HepG2 (cell line): ENCODE measurements at regions not wholly inside any gene's neighbourhood (a gene's known extent, or its start where the extent isn't known, plus 50 kb on each side); places are given as distances from the start of the nearest gene placed in this dataset.

Source experiments
- ARNTL ChIP-seq: sonication (generic); formaldehyde crosslinking; IDR thresholded peaks from 2 replicates; pipeline ENCODE4 v1.4.0; 2020; ENCODE audit warnings: mild to moderate bottlenecking, missing genetic modification reagents
- CCAR2 ChIP-seq: fragments of 200-400 bp; formaldehyde crosslinking; optimal IDR thresholded peaks from 2 replicates; pipeline ENCODE3; 2018; ENCODE audit warnings: low read depth, mild to moderate bottlenecking, low read length, moderate library complexity
- FLYWCH1 ChIP-seq: sonication (generic); formaldehyde crosslinking; IDR thresholded peaks from 2 replicates; pipeline ENCODE4 v1.8.1; 2023; ENCODE audit warnings: mild to moderate bottlenecking, missing genetic modification reagents
- FOXK2 ChIP-seq: fragments of 450-650 bp; IDR thresholded peaks from 2 replicates; pipeline ENCODE4 v1.6.1; 2016
- HDAC1 ChIP-seq: sonication (generic); formaldehyde crosslinking; IDR thresholded peaks from 2 replicates; pipeline ENCODE4 v1.5.1; 2020; ENCODE audit warnings: mild to moderate bottlenecking, missing genetic modification reagents
- MED1 ChIP-seq: sonication (generic); formaldehyde crosslinking; IDR thresholded peaks from 2 replicates; pipeline ENCODE4 v1.4.0; 2020; ENCODE audit warnings: missing genetic modification reagents
- RARA ChIP-seq: IDR thresholded peaks from 2 replicates; pipeline ENCODE4 v1.6.1; 2016; ENCODE audit warnings: missing genetic modification reagents, missing compliant biosample characterization
- SAP130 ChIP-seq: IDR thresholded peaks from 2 replicates; pipeline ENCODE4 v1.6.1; 2016; ENCODE audit warnings: low read depth
- SIX4 ChIP-seq: sonication (generic); formaldehyde crosslinking; IDR thresholded peaks from 2 replicates; pipeline ENCODE4 v1.4.0; 2020; ENCODE audit warnings: missing genetic modification reagents
- SKI ChIP-seq: fragments of 450-650 bp; IDR thresholded peaks from one replicate; pipeline ENCODE4 v1.6.1; 2018; ENCODE audit warnings: mild to moderate bottlenecking; ENCODE audit not compliant: partially characterized antibody
- TBL1XR1 ChIP-seq: fragments of 150-350 bp; IDR thresholded peaks from 2 replicates; pipeline ENCODE4 v1.6.1; 2014; ENCODE audit warnings: borderline replicate concordance, low read length; ENCODE audit not compliant: partially characterized antibody
- TEAD3 ChIP-seq: optimal IDR thresholded peaks from 2 replicates; pipeline ENCODE3; 2016; ENCODE audit warnings: borderline replicate concordance
- TGIF2 ChIP-seq: IDR thresholded peaks from 2 replicates; pipeline ENCODE4 v1.6.1; 2016; ENCODE audit warnings: control low read depth, missing compliant biosample characterization
- ZNF33A ChIP-seq: sonication (generic); formaldehyde crosslinking; IDR thresholded peaks from 2 replicates; pipeline ENCODE4 v1.5.1; 2020; ENCODE audit warnings: missing genetic modification reagents, mild to moderate bottlenecking, moderate library complexity, borderline replicate concordance
- TF ChIP-seq, protein P1 (sequence below): IDR thresholded peaks from 2 replicates; pipeline ENCODE4 v1.6.1; 2012; ENCODE audit warnings: low read depth, low read length, improper control_type of control experiment
- TF ChIP-seq, protein P2 (sequence below): sonication (generic); formaldehyde crosslinking; conservative IDR thresholded peaks from 2 replicates; pipeline ENCODE4 v1.4.0; 2020; ENCODE audit warnings: missing genetic modification reagents
- TF ChIP-seq, protein P3 (sequence below): sonication (generic); formaldehyde crosslinking; IDR thresholded peaks from 2 replicates; pipeline ENCODE4 v1.5.1; 2020; ENCODE audit warnings: mild to moderate bottlenecking, moderate library complexity, missing genetic modification reagents

DNA sequence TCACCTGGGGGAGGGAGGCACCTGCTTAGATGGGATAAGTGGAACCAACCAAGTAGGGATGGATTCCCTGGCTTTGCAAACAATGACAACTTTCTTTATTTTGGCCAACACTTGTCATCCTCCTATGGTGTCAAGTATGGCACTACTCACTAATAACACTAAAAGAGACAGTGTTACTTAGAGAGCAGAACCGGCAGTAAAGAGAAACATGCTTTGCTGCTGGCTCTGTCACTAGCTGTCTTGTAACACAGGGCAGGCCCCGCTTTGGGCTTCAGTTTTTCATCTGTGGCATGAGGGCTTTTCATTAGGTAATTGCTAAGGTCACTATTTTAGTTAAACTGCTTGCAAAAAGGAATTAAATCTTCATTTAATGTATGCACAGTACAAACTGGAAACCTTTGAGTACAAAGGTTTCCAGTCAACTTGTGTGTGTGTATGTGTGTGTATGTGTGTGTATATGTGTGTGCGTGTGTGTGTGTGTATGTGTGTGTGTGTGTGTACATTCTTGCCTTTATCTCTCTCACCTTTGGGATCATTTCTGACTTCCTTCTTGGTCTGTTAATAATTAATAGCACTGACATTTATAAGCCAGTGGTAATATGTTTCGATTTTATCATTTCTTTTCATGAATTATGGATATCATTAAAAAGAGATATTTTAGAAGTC is 64.7 kb downstream of the BTBD3 start (continued):
- TF ChIP-seq TBL1XR1, result peak; percentile 26
- TF ChIP-seq SIX4 (CRISPR knock-in tag), result no peak
- no peak for TF ChIP-seq CCAR2
- no peak for TF ChIP-seq ARNTL (CRISPR knock-in tag)
- no peak for TF ChIP-seq ZNF33A (CRISPR knock-in tag)
- TF ChIP-seq, protein P1, sequence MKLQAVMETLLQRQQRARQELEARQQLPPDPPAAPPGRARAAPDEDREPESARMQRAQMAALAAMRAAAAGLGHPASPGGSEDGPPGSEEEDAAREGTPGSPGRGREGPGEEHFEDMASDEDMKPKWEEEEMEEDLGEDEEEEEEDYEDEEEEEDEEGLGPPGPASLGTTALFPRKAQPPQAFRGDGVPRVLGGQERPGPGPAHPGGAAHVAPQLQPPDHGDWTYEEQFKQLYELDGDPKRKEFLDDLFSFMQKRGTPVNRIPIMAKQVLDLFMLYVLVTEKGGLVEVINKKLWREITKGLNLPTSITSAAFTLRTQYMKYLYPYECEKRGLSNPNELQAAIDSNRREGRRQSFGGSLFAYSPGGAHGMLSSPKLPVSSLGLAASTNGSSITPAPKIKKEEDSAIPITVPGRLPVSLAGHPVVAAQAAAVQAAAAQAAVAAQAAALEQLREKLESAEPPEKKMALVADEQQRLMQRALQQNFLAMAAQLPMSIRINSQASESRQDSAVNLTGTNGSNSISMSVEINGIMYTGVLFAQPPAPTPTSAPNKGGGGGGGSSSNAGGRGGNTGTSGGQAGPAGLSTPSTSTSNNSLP, result peak; percentile 92
- TF ChIP-seq TGIF2, result no peak
- 0 out of 2 replicates have a peak, but pooled peaks have one; percentile 9 for TF ChIP-seq RARA (CRISPR knock-in tag)
- 0 out of 2 replicates have a peak, but pooled peaks have one; percentile 15 for TF ChIP-seq SAP130 (CRISPR knock-in tag)
- 0 out of 2 replicates have a peak, but pooled peaks have one; percentile 26 for TF ChIP-seq FOXK2
- TF ChIP-seq, protein P2, sequence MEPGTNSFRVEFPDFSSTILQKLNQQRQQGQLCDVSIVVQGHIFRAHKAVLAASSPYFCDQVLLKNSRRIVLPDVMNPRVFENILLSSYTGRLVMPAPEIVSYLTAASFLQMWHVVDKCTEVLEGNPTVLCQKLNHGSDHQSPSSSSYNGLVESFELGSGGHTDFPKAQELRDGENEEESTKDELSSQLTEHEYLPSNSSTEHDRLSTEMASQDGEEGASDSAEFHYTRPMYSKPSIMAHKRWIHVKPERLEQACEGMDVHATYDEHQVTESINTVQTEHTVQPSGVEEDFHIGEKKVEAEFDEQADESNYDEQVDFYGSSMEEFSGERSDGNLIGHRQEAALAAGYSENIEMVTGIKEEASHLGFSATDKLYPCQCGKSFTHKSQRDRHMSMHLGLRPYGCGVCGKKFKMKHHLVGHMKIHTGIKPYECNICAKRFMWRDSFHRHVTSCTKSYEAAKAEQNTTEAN, result peak; percentile 75; the same call in 1 of the 2 replicates
- TF ChIP-seq MED1 (CRISPR knock-in tag), result peak; percentile 40; the same call in 1 of the 2 replicates
- no peak for TF ChIP-seq FLYWCH1 (CRISPR knock-in tag)
- TF ChIP-seq HDAC1 (CRISPR knock-in tag), result peak; percentile 25; the same call in 1 of the 2 replicates
- TF ChIP-seq, protein P3, sequence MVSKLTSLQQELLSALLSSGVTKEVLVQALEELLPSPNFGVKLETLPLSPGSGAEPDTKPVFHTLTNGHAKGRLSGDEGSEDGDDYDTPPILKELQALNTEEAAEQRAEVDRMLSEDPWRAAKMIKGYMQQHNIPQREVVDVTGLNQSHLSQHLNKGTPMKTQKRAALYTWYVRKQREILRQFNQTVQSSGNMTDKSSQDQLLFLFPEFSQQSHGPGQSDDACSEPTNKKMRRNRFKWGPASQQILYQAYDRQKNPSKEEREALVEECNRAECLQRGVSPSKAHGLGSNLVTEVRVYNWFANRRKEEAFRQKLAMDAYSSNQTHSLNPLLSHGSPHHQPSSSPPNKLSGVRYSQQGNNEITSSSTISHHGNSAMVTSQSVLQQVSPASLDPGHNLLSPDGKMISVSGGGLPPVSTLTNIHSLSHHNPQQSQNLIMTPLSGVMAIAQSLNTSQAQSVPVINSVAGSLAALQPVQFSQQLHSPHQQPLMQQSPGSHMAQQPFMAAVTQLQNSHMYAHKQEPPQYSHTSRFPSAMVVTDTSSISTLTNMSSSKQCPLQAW, result peak; percentile 90
- peak; percentile 86 for TF ChIP-seq TEAD3
- TF ChIP-seq SKI, result peak; percentile 10
